HCT116 (cell line): ENCODE measurements at regions not wholly inside any gene's neighbourhood (a gene's known extent, or its start where the extent isn't known, plus 50 kb on each side); places are given as distances from the start of the nearest gene placed in this dataset.

ENCODE experiments used
- ATAC-seq: fragments of 200-7000 bp; cut with Tn5 transposase; 2 replicates; pipeline ENCODE4 v1.9.1; 2020; ENCODE audit warnings: mild to moderate bottlenecking, moderate library complexity
- BruUV-seq: library from RNA; stranded (reverse); fragments of 400-500 nt; replicated peaks from 2 replicates; lab custom pipeline; 2021; lab: Mats Ljungman, UMichigan
- CTCF ChIA-PET: fragments of 300-600 bp; sonication (Branson Sonifier 250); formaldehyde crosslinking; loops from one replicate; lab custom pipeline; 2021; ENCODE audit warnings: antibody characterized with exemption; lab: Charles Lee
- POLR2A ChIA-PET: fragments of 300-600, 350-600 bp; sonication (Branson Sonifier 250); formaldehyde crosslinking; loops from one replicate; lab custom pipeline; 2021; ENCODE audit warnings: antibody characterized with exemption; lab: Charles Lee
- RAD21 ChIA-PET, 2 experiments: fragments of 300-600 bp; sonication (Branson Sonifier 250); formaldehyde crosslinking; loops; one replicate each; lab custom pipeline; 2023; ENCODE audit warnings: low total read pairs in 2 of 2; ENCODE audit not compliant: uncharacterized antibody in 2 of 2, unreplicated experiment in 2 of 2, low non-redundant PET in 1 of 2; lab: Charles Lee
- DNase-seq: peaks from one replicate; pipeline ENCODE4 v3.0.0-alpha.2; 2010; ENCODE audit warnings: low read depth, low spot score
- H2AFZ ChIP-seq: fragments of 200-600 bp; shearing (Covaris generic), sonication (generic); 2 replicates; pipeline ENCODE4 v1.6.1; 2017; ENCODE audit warnings: low read depth, mixed run types, mixed read lengths, antibody characterized with exemption, low read length; ENCODE audit not compliant: poor library complexity, severe bottlenecking
- H3K27ac ChIP-seq: 2 replicates; pipeline ENCODE4 v1.5.1; 2012; ENCODE audit warnings: low read depth, low read length
- H3K27me3 ChIP-seq: fragments of 200-600 bp; sonication (generic); 2 replicates; pipeline ENCODE4 v1.6.1; 2016; ENCODE audit warnings: mixed run types, low read length, mixed read lengths; ENCODE audit not compliant: insufficient read depth
- H3K36me3 ChIP-seq, 2 experiments: fragments of 200-500 bp in 1 of 2; fragments of 200-600 bp in 1 of 2; sonication (Bioruptor generic) in 1 of 2; sonication (generic) in 1 of 2; 2 replicates each; pipeline versions ENCODE4 v1.5.1 to v1.6.1; 2014 to 2016; ENCODE audit warnings: low read length in 2 of 2, inconsistent platforms in 1 of 2, mixed read lengths in 1 of 2, mixed run types in 1 of 2; ENCODE audit not compliant: insufficient read depth in 2 of 2, control insufficient read depth in 1 of 2
- H3K4me1 ChIP-seq, 2 experiments: fragments of 200-600 bp in 1 of 2; sonication (generic) in 1 of 2; 2 replicates each; pipeline versions ENCODE4 v1.5.1 to v1.6.1; 2012 to 2017; ENCODE audit warnings: low read length in 2 of 2, inconsistent platforms in 1 of 2, mild to moderate bottlenecking in 1 of 2, mixed read lengths in 1 of 2, mixed run types in 1 of 2, moderate library complexity in 1 of 2; ENCODE audit not compliant: insufficient read depth in 2 of 2, control insufficient read depth in 1 of 2
- H3K4me2 ChIP-seq: fragments of 200-600 bp; sonication (generic); 2 replicates; pipeline ENCODE4 v1.6.1; 2017; ENCODE audit warnings: mixed run types, low read length, mixed read lengths
- H3K4me3 ChIP-seq, 2 experiments: fragments of 200-600 bp in 1 of 2; sonication (generic) in 1 of 2; replicated peaks in 1 of 2; 2 replicates each; pipeline ENCODE4 v1.5.1; 2011 to 2016; ENCODE audit warnings: low read length in 2 of 2, control low read depth in 1 of 2, low read depth in 1 of 2, mild to moderate bottlenecking in 1 of 2, mixed read lengths in 1 of 2, mixed run types in 1 of 2
- H3K79me2 ChIP-seq: fragments of 200-600 bp; sonication (generic); 2 replicates; pipeline ENCODE4 v1.6.1; 2017; ENCODE audit warnings: mild to moderate bottlenecking, mixed run types, low read length, moderate library complexity, mixed read lengths; ENCODE audit not compliant: insufficient read depth
- H3K9ac ChIP-seq: fragments of 200-600 bp; sonication (generic); 2 replicates; pipeline ENCODE4 v1.6.1; 2016; ENCODE audit warnings: low read length, mixed read lengths
- H3K9me2 ChIP-seq: fragments of 200-600 bp; sonication (generic), shearing (Covaris generic); 2 replicates; pipeline ENCODE4 v1.6.1; 2017; ENCODE audit warnings: mixed run types, mild to moderate bottlenecking, moderate library complexity; ENCODE audit not compliant: insufficient read depth
- H3K9me3 ChIP-seq, 2 experiments: fragments of 200-500 bp in 1 of 2; fragments of 200-600 bp in 1 of 2; sonication (Bioruptor generic) in 1 of 2; sonication (generic) in 1 of 2; 2 replicates each; pipeline ENCODE4 v1.6.1; 2014 to 2017; ENCODE audit warnings: low read length in 2 of 2, mixed read lengths in 2 of 2, inconsistent platforms in 1 of 2, low read depth in 1 of 2, mild to moderate bottlenecking in 1 of 2, mixed run types in 1 of 2, moderate library complexity in 1 of 2; ENCODE audit not compliant: control insufficient read depth in 1 of 2, insufficient read depth in 1 of 2
- H4K20me1 ChIP-seq: fragments of 200-600 bp; sonication (generic), shearing (Covaris generic); 2 replicates; pipeline ENCODE4 v1.6.1; 2017; ENCODE audit warnings: mixed run types, mild to moderate bottlenecking, moderate library complexity; ENCODE audit not compliant: insufficient read depth
- ATF3 ChIP-seq: IDR thresholded peaks from 2 replicates; pipeline ENCODE4 v1.6.1; 2012
- CTCF ChIP-seq, 3 experiments: fragments of 200-600 bp in 1 of 3; sonication (generic) in 1 of 3; IDR thresholded peaks in 2 of 3; conservative IDR thresholded peaks in 1 of 3; 2 replicates each; pipeline ENCODE4 v1.5.1; 2012 to 2017; ENCODE audit warnings: low read depth in 2 of 3, low read length in 2 of 3, antibody characterized with exemption in 1 of 3, borderline replicate concordance in 1 of 3, control low read depth in 1 of 3, mild to moderate bottlenecking in 1 of 3, mixed read lengths in 1 of 3, mixed run types in 1 of 3, moderate library complexity in 1 of 3; ENCODE audit not compliant: insufficient read depth in 1 of 3
- ELF1 ChIP-seq: IDR thresholded peaks from 2 replicates; pipeline ENCODE4 v1.6.1; 2012; ENCODE audit warnings: low read depth, borderline replicate concordance
- EZH2 ChIP-seq: fragments of 200-600 bp; sonication (generic); IDR thresholded peaks from 2 replicates; pipeline ENCODE4 v1.6.1; 2017; ENCODE audit warnings: antibody characterized with exemption, mixed run types
- EZH2phosphoT487 ChIP-seq: fragments of 200-600 bp; IDR thresholded peaks from 2 replicates; pipeline ENCODE4 v1.6.1; 2018; ENCODE audit warnings: antibody characterized with exemption, borderline replicate concordance
- FOSL1 ChIP-seq: IDR thresholded peaks from 2 replicates; pipeline ENCODE4 v1.6.1; 2012; ENCODE audit warnings: low read depth
- JUND ChIP-seq: IDR thresholded peaks from 2 replicates; pipeline ENCODE4 v1.6.1; 2012
- MAX ChIP-seq: IDR thresholded peaks from 2 replicates; pipeline ENCODE4 v1.6.1; 2012
- POLR2A ChIP-seq: IDR thresholded peaks from 2 replicates; pipeline ENCODE4 v1.7.0; 2011; ENCODE audit warnings: borderline replicate concordance; ENCODE audit not compliant: insufficient read depth, insufficient read length; ENCODE audit errors: extremely low read depth
- POLR2AphosphoS5 ChIP-seq: IDR thresholded peaks from 2 replicates; pipeline ENCODE4 v1.6.1; 2011; ENCODE audit warnings: mild to moderate bottlenecking, low read depth, low read length, moderate library complexity
- RAD21 ChIP-seq: IDR thresholded peaks from 2 replicates; pipeline ENCODE4 v1.6.1; 2012; ENCODE audit warnings: low read depth, mild to moderate bottlenecking
- REST ChIP-seq: IDR thresholded peaks from 2 replicates; pipeline ENCODE4 v1.6.1; 2012; ENCODE audit warnings: low read depth
- SP1 ChIP-seq: IDR thresholded peaks from 2 replicates; pipeline ENCODE4 v1.6.1; 2012; ENCODE audit warnings: low read depth
- SRF ChIP-seq: IDR thresholded peaks from 2 replicates; pipeline ENCODE4 v1.6.1; 2012; ENCODE audit warnings: low read depth
- ZNF274 ChIP-seq: fragments of 200-500 bp; sonication (Bioruptor generic); IDR thresholded peaks from 2 replicates; pipeline ENCODE4 v1.6.1; 2014; ENCODE audit warnings: mild to moderate bottlenecking, low read depth, low read length, inconsistent platforms
- intact Hi-C: fragments of 100-400 bp; cut with micrococcal nuclease; formaldehyde crosslinking; loops from 2 replicates; pipeline ENCODE4 v1.10.0; 2022

- Histone ChIP-seq H3K79me2 (no peaks in the 10 kb centered on the region), H3K9me2 (no peaks in the 10 kb centered on the region), H3K4me2 (no peak overlapping the region)
- TF ChIP-seq SP1 (no peak), FOSL1 (no peak), CTCF (IDR thresholded peaks at IDR 0.05 in 2 of 3, conservative IDR thresholded peaks at IDR 0.05 in 1 of 3; ENCODE audit: borderline replicate concordance in 1 of 3, insufficient read depth in 1 of 3, low read depth in 2 of 3, low read length in 2 of 3) (no peak), REST (no peak), JUND (no peak), POLR2AphosphoS5 (no peak), EZH2 (no peak), ZNF274 (no peak), EZH2phosphoT487 (no peak), SRF (no peak), ATF3 (no peak), MAX (no peak), RAD21 (no peak), ELF1 (no peak), POLR2A (no peak)
- TF ChIP-seq, all 23 proteins: peak for 0
- Histone ChIP-seq H3K9ac (no peak overlapping the region), H3K4me1 (no peaks in the 10 kb centered on the region), H2AFZ (no peak overlapping the region), H3K9me3 (no peaks in the 10 kb centered on the region), H3K27ac (no peak overlapping the region), H4K20me1 (no peaks in the 10 kb centered on the region), H3K27me3 (no peaks in the 10 kb centered on the region), H3K4me3 (no peak overlapping the region), H3K36me3 (no peaks in the 10 kb centered on the region)
- ATAC-seq (no peak), DNase-seq (no peak)
- BruUV-seq: no TSS peak
- intact Hi-C loops: no loop called here
- CTCF ChIA-PET: no interaction called here
- RAD21 ChIA-PET: no interaction called here
- POLR2A ChIA-PET: no interaction called here
Observed at GRCh38 chr4:116275006-116275405, 810.4 kb downstream of the TRAM1L1 start.
